Nephron progenitor cell (in vitro differentiated cells): ENCODE measurements at regions not wholly inside any gene's neighbourhood (a gene's known extent, or its start where the extent isn't known, plus 50 kb on each side); places are given as distances from the start of the nearest gene placed in this dataset.

Experiments used
- DNase-seq: peaks from one replicate; pipeline ENCODE4 v3.0.0; 2021
- H3K27ac Mint-ChIP-seq: 2 replicates; pipeline ENCODE4 v1.8.0; 2021; ENCODE audit warnings: mild to moderate bottlenecking, moderate library complexity, mixed read lengths
- H3K27me3 Mint-ChIP-seq: 2 replicates; pipeline ENCODE4 v1.8.0; 2021; ENCODE audit warnings: mild to moderate bottlenecking, low read depth, mixed read lengths; ENCODE audit not compliant: poor library complexity
- H3K36me3 Mint-ChIP-seq: 2 replicates; pipeline ENCODE4 v1.8.0; 2021; ENCODE audit warnings: low read depth, mixed read lengths
- H3K4me1 Mint-ChIP-seq: 2 replicates; pipeline ENCODE4 v1.8.0; 2021; ENCODE audit warnings: mixed read lengths
- H3K4me3 Mint-ChIP-seq: 2 replicates; pipeline ENCODE4 v1.8.0; 2021; ENCODE audit warnings: mild to moderate bottlenecking, moderate library complexity, mixed read lengths
- H3K9me3 Mint-ChIP-seq: 2 replicates; pipeline ENCODE4 v1.8.0; 2021; ENCODE audit warnings: mild to moderate bottlenecking, moderate library complexity, mixed read lengths
- TF ChIP-seq, protein P1 (sequence below): fragments of 200-600 bp; sonication (generic); IDR thresholded peaks from 2 replicates; pipeline ENCODE4 v1.5.0; 2021; ENCODE audit warnings: antibody characterized with exemption

DNA sequence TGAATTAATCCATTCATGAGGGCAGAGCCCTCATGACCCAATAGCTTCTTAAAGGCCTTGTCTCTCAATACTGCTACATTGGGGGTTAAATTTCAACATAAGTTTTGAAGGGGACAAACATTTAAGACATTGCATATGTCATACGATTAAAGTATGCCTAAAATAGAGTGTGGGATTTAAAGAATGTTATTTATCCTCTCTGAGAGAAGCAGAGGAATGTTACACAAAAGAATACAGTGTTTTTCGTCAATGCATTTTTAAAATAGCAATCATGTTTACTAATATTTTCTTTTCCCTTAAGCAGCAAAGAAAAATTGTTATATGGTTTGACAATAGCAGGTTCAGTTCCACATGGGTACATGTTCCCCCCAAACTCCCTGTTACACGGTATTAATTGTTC, 363.1 kb downstream of the NUP35 start:
- H3K36me3 Mint-ChIP-seq = no peaks in the 10 kb centered on the region
- no peak for DNase-seq
- H3K4me1 Mint-ChIP-seq = no peaks in the 10 kb centered on the region
- no peaks in the 10 kb centered on the region for H3K27me3 Mint-ChIP-seq
- TF ChIP-seq, protein P1, sequence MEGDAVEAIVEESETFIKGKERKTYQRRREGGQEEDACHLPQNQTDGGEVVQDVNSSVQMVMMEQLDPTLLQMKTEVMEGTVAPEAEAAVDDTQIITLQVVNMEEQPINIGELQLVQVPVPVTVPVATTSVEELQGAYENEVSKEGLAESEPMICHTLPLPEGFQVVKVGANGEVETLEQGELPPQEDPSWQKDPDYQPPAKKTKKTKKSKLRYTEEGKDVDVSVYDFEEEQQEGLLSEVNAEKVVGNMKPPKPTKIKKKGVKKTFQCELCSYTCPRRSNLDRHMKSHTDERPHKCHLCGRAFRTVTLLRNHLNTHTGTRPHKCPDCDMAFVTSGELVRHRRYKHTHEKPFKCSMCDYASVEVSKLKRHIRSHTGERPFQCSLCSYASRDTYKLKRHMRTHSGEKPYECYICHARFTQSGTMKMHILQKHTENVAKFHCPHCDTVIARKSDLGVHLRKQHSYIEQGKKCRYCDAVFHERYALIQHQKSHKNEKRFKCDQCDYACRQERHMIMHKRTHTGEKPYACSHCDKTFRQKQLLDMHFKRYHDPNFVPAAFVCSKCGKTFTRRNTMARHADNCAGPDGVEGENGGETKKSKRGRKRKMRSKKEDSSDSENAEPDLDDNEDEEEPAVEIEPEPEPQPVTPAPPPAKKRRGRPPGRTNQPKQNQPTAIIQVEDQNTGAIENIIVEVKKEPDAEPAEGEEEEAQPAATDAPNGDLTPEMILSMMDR = no peak
- no peak overlapping the region for H3K27ac Mint-ChIP-seq
- no peaks in the 10 kb centered on the region for H3K9me3 Mint-ChIP-seq
- H3K4me3 Mint-ChIP-seq = no peak overlapping the region

DNA sequence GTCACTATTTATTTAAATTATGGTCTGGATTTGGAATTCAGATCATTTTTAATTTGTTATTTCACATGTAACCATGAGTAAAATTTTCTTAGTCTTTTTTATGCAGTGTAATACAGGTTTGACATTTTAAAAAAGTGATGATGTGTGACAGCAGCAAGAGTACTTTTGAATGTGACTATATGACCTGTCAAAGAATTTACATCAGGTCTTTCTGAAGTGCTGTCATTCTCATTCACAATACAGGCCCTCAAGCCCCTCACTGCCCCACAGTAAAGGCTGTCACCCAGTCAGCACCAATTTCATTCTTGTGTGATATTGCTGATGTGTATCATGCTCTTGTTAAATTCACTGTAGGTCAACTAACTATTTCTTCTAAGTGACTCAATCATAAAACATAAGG, 364.2 kb downstream of the NUP35 start:
- H3K9me3 Mint-ChIP-seq = no peaks in the 10 kb centered on the region
- peaks cover 7% of the 10 kb centered on the region for H3K4me1 Mint-ChIP-seq
- TF ChIP-seq, protein P1 = no peak
- H3K4me3 Mint-ChIP-seq = no peak overlapping the region
- H3K27me3 Mint-ChIP-seq = no peaks in the 10 kb centered on the region
- DNase-seq = no peak
- no peak overlapping the region for H3K27ac Mint-ChIP-seq
- no peaks in the 10 kb centered on the region for H3K36me3 Mint-ChIP-seq

DNA sequence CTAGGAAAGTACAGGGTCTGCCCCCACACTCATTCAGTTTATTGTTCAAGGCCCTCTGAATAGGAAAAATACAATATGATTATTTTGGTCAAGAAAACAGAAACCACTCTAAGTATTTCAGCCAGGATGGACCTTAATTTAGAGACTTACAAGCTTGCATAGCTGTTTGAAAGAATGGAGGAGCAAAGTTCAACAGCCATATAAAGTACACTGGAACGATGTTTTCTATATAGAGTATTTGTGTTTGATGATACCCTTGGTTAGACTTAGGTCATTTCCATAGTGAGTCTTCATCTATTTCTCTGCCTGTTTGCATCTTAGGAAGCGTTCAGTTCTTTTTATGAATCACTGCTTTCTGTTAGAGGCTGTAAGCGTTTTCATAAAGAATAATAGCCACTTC, 366.2 kb downstream of the NUP35 start:
- H3K36me3 Mint-ChIP-seq = no peaks in the 10 kb centered on the region
- H3K4me3 Mint-ChIP-seq = no peak overlapping the region
- H3K4me1 Mint-ChIP-seq = peaks cover 14% of the 10 kb centered on the region
- no peaks in the 10 kb centered on the region for H3K9me3 Mint-ChIP-seq
- no peak overlapping the region for H3K27ac Mint-ChIP-seq
- no peaks in the 10 kb centered on the region for H3K27me3 Mint-ChIP-seq
- TF ChIP-seq, protein P1 = no peak
- no peak for DNase-seq

DNA sequence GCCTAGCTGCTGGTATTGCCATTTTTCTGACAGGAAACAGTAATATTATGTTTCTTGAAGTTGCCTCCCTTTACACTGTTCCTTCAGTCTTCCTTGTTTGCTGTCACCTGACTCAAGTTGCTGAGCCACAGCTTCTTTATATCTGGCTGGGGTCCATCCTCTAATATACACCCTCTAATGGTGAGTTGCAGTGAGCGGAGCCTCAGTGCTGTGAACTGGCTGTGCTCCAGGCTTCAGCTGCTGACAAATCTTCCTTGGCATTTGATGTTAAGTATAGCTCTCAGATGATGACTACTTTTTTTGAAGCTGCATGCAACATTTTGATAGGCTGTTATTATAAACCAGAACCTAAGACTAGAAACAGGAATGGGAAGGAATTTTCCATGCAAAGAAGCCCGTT, 366.7 kb downstream of the NUP35 start:
- Mint-ChIP-seq H3K27me3 (no peaks in the 10 kb centered on the region), H3K9me3 (no peaks in the 10 kb centered on the region), H3K4me3 (no peak overlapping the region), H3K4me1 (peaks cover 18% of the 10 kb centered on the region), H3K36me3 (no peaks in the 10 kb centered on the region), H3K27ac (no peak overlapping the region)
- TF ChIP-seq, protein P1 = no peak
- no peak for DNase-seq

DNA sequence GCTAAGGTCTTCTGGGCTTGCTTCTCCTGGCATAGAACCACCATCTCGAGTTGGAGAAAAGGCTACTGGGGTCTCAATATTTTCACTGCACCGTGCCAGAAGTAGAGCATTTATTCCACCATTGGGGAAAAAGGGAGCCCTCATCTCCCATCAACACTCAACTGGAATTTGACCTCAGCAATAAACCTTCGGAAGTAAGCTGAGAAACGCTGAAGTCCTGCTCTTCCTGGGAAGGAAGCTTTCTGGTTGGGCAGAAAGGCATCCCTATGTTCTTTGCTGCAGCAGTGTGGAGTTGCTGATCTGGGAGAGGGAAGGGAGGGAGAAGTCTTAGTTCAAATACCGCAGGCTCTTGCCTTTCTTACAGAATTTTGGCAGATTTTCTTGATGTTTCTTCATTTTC, 368.8 kb downstream of the NUP35 start:
- Mint-ChIP-seq H3K4me3 (no peak overlapping the region), H3K9me3 (no peaks in the 10 kb centered on the region), H3K27me3 (no peaks in the 10 kb centered on the region), H3K36me3 (no peaks in the 10 kb centered on the region), H3K27ac (peak overlapping the region; percentile 41), H3K4me1 (peaks cover 18% of the 10 kb centered on the region)
- DNase-seq = no peak
- TF ChIP-seq, protein P1 = no peak

DNA sequence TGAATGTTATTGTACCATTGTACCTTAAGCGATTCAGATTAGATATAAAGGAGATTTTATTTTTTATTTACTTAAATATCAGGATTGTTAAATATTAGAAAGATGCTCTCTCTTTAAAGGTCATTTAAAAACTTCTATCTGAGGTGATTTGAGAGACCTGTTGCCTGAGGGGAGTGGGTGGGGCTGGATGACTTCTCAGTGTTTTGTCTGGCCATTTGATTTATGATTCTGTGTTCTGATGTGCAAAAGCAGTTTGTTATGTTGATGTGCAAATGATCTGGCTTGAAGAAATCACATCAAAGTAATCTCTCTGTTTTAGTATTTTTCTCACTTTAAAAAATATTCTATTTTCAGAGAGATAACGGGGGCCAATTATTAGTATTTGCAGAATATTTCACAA, 370.8 kb downstream of the NUP35 start:
- Mint-ChIP-seq H3K27ac (no peak overlapping the region), H3K4me1 (peaks cover 18% of the 10 kb centered on the region), H3K9me3 (no peaks in the 10 kb centered on the region)

More for the DNA sequence above, 370.8 kb downstream of the NUP35 start:
- DNase-seq = no peak
- Mint-ChIP-seq H3K27me3 (peaks cover 5% of the 10 kb centered on the region), H3K4me3 (no peak overlapping the region), H3K36me3 (no peaks in the 10 kb centered on the region)
- TF ChIP-seq, protein P1 = no peak
